ENCODE measurements at regions not wholly inside any gene's neighbourhood (a gene's known extent, or its start where the extent isn't known, plus 50 kb on each side); places are given as distances from the start of the nearest gene placed in this dataset.
A peak's percentile ranks its signal among the peaks of the same experiment; 100 is the strongest.

DNA sequence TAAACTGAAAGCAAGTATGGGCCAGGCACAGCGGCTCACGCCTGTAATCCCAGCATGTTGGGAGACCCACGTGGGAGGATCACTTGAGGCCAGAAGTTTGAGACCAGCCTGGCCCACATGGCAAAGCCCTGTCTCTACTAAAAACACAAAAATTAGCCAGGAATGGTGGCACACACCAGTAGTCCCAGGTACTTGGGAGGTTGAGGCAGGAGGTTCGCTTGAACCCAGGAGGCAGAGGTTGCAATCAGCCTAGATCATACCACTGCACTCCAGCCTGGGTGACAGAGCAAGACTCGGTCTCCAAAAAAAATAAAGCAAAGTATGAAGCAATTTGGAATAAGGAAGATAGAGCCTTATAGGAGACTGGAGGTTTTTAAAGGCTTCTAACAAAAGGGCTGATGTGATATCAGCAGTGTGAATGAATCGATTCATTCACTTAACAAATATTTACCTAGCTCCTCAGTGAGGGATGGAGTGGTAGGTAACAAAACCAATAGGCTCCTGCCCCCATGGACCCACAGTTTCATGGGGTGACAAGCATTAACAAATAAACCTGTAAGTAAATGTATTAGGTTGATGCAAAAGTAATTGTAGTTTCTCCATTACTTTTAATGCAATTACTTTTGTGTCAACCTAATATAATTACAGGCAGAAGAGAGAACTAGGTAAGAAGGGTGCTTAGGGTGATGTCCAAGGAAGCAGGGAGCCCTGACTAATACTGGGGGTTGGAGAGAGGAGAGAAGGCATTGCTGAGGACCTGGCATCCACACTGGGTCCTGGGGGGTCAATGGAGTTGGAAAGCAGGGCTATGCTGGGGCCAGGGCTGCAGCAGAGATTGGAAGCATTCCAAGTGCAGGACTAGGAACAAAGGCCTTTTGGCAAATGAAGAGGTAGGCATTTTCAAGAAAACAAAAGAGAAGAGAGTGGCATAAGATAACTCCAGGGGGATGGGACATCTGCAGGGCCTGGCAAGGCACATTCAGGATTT is 195.4 kb upstream of the ARL4C start:
- DNase-seq = no peak

DNA sequence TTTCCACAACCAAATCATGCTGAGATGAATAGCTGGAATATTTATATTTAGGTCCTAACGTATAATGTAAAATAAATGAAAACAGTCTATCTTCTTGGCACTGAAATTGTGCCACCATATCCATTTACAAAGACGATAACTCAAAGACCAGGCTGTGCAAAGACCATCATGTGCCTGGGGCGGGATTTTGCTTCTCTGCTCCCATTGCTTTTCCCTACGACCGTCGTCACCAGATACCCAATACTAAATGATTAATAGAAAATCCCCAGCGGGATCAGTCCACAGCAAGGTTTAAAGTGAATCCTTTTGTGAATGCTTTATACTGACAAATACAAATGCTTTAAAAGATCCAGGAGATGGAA is 194.3 kb upstream of the ARL4C start:
- DNase-seq = no peak

DNA sequence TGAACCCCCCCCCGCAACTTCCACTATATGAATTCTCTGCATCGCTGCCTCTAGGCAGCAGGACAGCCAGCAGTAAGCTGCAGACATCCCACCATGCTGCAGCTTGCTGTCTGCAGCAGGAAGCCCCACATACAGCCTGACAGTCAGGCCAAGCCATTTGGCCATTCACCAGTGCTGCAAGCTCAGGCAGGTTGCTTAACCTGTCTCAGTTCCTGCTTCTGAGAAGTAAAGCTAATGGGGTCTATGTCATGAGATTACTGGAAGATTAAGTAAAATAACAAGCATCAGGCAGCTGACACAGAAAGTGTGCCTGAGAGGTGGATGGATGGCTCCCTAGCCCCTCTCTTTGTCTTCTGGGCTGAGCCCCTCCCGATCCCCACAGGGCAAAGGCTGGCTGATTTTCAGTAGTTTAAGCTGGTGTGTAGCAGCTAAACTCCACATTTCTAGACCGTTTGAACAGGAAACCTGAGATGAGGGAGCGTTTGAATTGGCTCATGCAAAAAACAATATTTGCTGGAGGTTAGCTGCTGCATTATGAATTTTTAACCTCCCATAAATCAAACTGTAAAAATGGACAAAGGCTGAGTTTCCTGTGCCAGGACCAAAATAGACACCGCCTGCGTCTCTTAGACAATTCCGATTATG is 193.8 kb upstream of the ARL4C start:
- peak; percentile 43 for DNase-seq

DNA sequence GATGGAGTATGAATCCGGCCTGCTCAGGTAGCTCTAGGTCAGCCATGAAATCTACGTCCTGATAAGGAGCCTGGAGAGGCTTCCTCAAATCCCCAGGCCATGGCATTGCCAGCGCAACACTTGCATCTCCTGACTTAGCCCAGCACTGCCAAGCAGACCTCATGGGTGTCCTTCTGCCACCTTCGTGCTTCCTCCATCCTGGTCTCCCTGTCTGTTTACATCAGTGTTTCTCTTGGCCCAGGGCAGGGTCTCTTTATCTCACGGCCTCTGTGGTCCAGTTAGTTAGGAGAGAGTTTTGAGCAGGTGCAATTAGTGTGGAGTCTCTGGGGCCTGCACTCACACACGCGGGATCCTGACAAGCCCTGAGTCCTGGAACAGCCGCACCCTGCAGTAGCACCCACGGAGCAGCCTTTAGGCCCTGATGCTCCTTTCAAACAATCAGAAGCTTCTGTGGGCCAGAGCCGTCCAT is 193.1 kb upstream of the ARL4C start:
- no peak for DNase-seq

DNA sequence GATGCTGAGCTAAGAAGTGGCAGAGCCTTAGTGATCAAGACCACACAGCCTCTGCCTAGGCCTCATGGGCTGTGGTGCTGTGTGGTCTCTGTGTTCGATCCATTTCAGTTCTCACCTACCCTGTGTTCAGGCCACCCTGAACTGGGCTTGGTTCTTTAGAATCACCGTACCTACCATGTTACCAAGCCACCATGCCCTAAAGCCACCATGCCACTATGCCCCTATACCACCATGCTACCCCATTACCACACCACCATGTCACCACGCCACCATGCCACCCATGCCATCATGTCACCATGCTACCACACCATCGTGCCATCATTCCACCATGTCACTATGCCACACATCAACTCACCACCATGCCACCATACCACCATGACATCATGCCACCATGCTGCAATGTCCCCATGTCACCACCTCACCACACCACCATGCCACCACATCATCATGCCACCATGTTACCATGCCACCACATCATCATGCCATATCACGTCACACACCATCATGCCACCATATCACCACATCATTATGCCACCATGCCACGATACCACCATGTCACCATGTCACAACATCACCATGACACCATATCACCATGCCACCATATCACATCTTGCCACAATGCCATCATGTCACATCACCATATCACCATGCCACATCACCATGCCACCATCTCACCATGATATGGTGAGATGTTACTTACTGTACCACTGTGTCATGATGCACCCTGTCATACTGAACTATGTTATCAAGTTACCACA is 191.0 kb upstream of the ARL4C start:
- no peak for DNase-seq

DNA sequence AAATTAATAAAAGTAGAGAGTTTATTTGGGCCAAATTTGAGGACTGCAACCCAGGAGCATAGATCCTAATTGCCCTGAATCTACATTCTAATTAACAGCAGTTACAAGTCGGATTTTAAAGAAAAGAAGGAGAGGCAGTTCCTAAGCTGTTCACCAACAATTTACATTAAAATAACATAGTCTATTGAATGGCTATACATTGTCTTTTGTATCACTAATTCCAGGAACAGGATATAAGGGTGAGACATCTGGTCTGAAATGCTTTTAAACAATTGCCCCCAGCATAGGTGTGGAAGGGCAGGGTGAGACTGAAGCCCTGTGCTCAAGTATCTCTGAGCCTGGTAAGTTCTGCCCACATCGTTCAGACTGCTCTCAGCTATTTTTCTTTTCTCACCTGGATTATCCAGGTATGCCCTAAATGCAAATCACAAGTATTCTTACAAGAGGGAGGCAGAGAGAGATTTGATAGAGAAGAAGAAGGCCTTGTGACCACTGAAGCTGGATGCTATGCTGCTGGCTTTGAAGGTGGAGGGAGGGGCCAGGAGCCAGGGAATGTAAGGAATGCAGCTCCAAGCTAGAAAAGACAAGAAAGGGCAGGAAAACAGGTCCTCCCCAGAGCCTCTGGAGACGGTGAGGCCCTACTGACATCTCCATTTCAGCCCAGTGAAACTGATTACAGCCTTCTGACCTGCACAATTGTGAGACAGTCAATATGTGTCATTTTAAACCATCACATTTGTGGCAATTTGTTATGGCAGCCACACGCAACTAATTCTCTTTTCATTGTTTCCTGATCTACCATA is 189.4 kb upstream of the ARL4C start:
- no peak for DNase-seq

DNA sequence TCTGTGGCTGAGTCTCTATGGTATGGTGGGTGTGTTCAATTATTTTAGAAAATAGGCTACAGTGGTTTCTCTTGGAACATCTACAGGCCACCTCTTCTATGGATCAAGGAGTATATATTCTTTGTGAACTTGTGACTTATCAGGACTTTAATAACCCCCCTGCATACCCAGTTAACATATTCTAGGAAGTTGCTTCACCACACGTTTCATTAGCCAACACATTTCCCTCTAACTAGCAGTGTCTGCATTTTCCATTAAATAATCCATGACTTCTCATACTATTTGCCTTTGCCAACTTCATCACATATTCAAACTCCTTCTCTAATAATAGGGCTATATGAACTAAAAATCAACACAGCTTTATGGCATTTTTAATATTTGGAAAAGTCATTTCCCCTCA is 187.6 kb upstream of the ARL4C start:
- DNase-seq = no peak

DNA sequence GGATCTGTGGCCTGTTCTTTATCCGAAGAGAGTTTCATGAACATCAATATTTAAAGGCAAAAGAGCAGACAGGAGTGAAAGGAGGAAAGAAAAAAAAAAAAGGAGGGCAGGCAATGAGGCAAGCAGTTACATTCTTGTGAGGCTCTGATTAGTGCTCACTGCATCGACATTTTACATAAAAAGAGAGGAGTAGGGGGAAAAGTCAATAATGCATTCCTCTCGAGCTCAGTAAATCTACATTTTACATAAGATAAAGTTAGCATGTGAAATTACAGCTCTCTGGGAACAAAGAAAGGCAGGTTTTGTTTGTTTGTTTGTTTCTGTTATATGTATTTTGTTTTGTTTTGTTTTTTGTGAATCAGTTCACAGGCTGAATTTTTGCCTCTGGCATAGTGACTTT is 187.1 kb upstream of the ARL4C start:
- DNase-seq = no peak

DNA sequence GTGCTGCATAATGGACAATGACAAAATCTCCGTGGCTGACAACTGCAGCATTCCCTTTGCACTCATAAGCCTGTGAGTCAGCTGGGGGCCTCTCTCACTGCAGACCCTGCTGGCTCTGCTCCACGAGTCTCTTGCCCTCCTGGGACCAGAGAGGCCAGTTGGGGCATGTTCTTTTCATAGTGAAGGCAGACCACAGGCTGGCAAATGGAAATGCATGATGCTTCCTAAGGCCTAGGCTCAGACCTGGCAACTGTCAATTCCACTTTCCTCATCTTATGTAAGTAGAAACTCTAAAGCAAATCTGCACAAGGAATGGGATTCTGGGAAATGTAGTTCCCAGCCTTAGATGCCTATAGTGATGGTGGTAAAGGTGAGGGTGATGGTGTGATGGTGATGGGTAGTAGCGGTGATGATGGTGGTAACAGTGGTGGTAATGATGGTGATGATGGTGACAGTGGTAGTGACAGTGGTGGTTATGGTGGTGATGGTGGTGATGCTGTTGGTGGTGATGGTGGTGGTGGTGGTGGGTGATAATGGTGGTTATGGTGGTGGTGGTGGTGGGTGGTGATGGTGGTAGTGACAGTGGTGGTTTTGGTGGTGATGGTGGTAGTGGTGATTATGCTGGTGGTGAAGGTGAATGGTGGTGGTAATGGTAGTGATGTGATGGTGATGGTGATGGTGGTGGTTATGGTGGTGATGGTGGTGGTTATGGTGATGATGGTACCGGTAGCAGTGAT is 185.8 kb upstream of the ARL4C start:
- peak; percentile 80 for DNase-seq

DNA sequence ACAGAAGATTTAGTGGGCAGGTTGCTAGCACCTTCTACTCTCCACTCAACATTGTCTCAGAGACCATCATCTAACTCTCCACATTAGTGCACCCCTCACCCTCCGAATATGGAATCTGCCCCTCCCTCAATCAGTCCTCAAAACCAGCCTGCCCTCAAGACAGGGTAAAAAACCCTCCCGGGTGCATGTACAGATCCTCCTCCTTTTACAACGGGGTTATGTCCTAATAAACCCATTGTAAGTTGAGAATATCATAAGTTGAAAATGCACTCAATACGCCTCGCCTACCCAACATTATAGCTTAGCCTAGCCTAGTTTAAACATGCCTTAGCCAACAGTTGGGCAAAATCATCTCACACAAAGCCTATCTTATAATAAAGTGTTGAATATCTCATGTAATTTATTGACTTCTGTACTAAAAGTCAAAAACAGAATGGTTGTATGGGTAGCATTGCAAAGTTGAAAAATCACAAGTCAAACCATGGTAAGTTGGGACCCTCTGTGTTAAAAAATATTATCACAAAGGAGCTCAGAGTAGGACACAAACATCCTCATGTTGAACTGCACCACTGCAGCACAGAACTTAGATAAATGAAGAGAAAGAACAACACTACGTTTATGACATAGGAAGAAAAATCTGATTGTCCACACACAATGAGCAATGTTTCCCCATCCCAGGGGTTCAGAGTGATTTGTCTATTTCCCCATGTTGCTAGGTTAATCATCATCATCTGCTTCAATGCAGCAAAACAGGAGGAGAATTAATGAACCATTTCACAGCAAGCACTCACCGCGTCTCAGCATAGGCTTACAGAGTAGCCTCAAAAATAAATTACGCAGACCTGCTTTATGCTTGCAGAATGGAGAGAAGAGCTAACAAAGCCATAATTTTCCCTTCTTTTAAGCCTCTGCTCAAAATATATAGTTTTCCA is 184.1 kb upstream of the ARL4C start:
- DNase-seq = peak; percentile 55

DNA sequence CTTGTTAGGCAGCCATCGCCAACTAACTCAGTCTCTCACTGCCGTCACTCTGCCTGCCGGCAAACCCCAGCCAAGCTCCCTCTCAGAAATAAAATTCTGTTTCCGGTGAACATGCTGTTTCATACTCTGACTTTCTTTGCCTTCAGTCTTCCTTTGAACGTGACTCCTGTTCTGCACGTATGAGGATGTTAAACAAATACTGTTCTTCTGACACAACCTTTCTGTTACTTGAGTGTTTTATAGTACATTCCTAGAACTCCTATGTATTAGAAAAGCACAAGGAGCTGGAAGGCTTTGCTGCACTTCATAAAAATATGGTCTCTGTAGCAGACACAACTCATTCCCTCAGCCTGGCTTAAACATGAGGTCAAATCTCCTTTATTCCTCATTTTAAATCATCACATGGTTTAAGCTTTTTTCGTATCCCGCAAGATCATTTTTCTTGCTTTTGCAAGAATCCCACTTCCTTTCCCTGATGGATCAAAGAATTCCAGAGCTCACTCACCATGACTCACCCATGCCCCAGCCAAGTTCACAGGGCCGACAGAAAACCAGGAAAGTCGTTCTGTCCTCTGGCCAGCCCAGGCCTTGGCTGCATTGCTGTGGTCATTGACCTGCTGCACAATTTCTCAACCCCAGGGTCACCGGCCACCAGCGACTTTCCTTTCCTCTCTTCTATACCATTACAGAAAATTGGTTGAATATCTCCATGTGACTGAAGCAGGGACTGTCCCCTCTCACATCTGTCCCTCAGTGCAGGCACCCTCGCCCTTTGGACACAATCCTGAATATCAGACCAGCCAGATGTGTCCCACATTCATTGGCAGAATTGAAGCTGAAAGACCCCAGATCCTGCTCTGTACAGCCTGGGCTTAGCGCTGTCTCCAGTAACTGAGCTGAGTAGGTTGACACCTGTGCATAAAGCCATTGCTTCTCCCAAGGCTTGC is 183.1 kb upstream of the ARL4C start:
- DNase-seq = no peak

DNA sequence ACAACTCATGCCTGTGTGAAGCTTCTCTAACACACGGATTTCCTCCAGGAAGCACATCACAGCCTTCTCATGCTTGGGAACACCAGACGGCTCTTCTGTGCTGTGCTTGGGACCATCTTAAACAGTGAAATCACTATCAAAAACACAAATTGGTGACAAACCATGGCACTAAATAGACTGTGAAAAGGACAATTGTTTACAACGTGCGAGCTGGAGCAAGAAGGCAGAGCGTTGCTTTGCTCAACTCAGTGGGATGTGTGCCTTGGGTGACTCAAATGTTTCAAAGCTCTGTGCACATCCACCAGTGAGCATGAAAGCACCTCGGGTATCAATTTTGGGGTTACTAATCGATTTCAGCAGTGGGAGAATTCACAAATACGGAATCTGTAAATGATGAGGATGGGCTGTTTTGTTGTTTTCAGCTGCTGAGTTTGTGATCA is 182.4 kb upstream of the ARL4C start:
- DNase-seq = no peak

DNA sequence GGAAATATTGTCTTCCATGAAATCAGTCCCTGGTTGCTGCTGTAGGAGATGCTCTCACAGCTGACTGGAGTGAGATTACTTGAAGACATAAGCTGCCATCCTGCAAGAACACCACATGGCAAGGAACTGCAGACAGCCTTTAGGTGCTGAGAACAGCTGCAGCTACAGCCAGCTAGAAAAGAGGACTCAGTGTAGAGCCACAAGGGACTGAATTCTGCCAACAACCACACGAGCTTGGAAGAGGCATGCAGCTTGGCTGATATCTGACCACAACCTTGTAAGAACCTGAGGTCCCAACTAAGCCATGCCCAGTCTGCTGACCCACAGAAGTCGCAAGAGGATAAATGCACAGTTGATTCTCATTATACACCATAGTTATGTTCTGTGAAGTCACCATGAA is 181.8 kb upstream of the ARL4C start:
- DNase-seq = no peak

DNA sequence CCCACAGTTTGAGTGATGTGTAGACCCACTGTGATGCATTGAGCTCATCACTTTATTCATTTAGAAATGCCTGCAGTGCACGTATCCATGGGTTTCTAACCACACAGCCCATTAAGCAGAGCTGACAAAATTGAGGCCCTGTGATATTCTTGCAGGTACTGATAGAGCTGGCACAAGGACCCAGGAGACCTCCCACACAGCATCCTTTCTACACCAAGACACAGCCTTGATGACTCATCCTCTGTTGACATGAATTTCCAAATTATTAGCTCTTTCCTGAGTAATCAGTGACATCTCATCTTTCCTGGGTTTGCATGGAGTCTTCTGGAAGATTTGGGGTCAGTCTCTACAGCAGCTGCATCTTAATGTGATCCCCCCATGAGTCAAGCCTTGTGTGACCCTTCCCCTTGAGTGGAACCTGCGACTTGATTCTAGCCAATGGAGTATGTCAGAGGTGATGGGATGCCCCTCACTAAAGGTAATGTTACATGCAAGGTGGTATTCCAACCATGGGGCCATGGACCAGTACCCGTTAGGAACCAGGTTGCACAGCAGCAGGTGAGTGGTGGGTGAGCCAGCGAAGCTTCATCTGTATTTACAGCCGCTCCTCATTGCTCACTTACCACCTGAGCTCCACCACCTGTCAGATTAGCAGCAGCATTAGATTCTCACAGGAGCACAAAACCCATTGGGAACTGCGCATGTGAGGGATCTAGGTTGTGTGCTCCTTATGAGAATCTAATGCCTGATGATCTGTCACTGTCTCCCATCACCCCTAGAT is 181.1 kb upstream of the ARL4C start:
- DNase-seq = no peak

DNA sequence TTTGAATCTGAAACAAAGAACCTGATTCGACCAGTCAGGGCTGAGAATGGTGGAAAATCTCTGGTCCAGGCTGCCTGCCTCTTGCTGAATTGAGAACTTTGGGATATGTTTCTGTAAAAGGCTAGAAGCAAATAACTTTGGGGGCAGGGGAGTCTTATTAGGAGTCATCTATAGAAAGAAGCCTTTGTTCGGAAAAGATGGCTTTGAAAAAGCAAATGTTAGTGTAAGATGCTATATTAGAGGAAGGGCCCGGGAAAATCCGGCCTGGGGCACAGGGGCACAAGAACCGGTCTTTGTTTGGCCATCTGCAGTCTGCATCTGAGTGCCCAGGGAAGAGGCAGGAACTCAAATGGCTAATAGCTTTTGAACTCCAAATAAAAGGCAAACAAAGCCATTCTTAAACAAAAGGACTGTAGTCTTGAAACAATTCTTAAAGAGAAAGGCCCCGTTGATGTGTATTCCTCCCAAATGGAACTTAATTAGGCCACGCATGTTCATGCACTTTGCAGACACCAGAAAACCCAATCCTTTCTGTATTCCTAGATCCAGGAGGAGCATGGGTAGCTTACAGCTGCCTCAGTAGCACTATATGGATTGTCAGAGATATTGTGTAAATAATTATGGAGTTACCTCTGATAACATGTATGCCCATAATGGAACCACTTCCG is 180.0 kb upstream of the ARL4C start:
- DNase-seq = no peak

DNA sequence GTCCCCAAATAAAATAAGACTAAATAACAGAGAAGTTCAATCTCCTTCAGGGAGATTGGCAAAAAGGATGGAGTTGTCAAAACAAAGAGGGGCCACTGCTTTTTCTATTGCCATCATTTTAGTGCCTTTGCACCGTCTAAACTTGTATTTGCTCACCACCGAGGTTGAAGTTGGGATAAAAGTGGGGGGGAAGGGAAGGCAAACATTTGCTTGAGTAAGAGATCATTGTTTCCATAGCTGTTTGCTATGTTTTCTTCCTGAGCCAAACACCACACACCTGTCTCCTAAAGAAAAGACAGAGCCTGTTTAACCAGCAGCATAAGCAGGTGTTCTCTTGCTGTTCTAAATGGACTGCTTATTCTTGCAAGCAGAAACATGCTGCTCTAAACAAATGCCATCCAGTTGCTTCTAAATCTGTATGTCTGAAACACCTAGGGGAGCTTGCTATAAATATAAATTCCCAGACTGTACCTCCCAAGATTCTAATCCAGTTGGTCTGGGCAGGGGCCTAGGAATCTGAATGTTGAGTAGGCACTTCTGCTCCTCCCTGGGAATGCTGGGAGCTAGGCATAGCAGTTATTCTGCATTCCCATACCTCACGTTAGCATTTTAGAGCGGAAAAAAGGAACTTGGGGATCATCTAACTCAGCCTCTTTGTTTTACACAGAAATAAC is 179.4 kb upstream of the ARL4C start:
- DNase-seq = no peak

DNA sequence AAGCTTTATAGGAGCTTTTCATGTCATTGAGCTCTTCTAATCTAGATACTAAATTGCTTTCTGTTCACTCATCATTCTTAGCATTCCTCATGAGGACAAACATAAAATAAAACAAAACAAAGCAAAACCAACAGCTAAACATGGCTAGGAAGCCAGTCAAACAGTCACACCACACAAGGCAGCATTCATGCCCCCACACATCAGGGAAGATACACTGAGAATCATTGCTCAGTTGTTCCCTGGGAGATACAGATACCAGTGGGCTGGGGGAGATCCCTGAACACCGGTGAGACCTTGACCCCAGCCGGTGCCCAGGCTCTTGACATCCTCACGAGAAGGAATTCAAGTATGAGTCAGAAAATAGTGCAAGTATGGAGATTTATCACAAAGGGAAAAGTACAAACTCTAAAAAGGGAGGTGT is 177.9 kb upstream of the ARL4C start:
- no peak for DNase-seq
